ENCODE measurements at regions not wholly inside any gene's neighbourhood (a gene's known extent, or its start where the extent isn't known, plus 50 kb on each side); places are given as distances from the start of the nearest gene placed in this dataset.

- DNase-seq, result no peak
- Mint-ChIP-seq H3K9me3 (peaks cover 1% of the 10 kb centered on the region), H3K36me3 (ENCODE audit: low read depth) (no peaks in the 10 kb centered on the region), H3K4me3 (peak overlapping the region; percentile 39), H3K4me1 (peaks cover 55% of the 10 kb centered on the region), H3K27me3 (ENCODE audit: insufficient read depth) (peaks cover 6% of the 10 kb centered on the region), H3K27ac (no peak overlapping the region)
- TF ChIP-seq CTCF (conservative IDR thresholded peaks at IDR 0.05), result no peak
- H3K36me3 ChIP-seq (ENCODE audit: control insufficient read depth, insufficient read depth, low read length), result no peaks in the 10 kb centered on the region
- 94 to 100% methylated on average over 1 to 2 of the region's 2 CpGs for WGBS, 2 experiments (ENCODE audit: insufficient coverage in 1 of 2, insufficient read length in 1 of 2)
- no peaks in the 10 kb centered on the region for H3K9me3 ChIP-seq (ENCODE audit: control insufficient read depth, low read length)
- H3K27ac ChIP-seq (ENCODE audit: low read depth, low read length), result no peak overlapping the region
- no peak overlapping the region for H3K9ac ChIP-seq (ENCODE audit: extremely low read depth, low read length, poor library complexity, severe bottlenecking)
- H3K4me3 ChIP-seq (ENCODE audit: low read length), result no peak overlapping the region
- H3K4me1 ChIP-seq (ENCODE audit: control insufficient read depth, insufficient read depth, low read length), result peaks cover 7% of the 10 kb centered on the region
- H3K27me3 ChIP-seq (ENCODE audit: control insufficient read depth, insufficient read depth, low read length, poor library complexity, severe bottlenecking), result peaks cover 13% of the 10 kb centered on the region
These were observed 137.1 kb upstream of the SYT6 start for GRCh38 chr1:114290776-114291175.

- 86 to 93% methylated on average over 3 to 4 of the region's 4 CpGs for WGBS, 2 experiments (ENCODE audit: insufficient coverage in 1 of 2, insufficient read length in 1 of 2)
- Mint-ChIP-seq H3K27me3 (ENCODE audit: insufficient read depth) (peaks cover 6% of the 10 kb centered on the region), H3K4me3 (peak overlapping the region; percentile 39), H3K36me3 (ENCODE audit: low read depth) (no peaks in the 10 kb centered on the region), H3K4me1 (peaks cover 60% of the 10 kb centered on the region), H3K9me3 (peaks cover under 1% of the 10 kb centered on the region), H3K27ac (no peak overlapping the region)
- Histone ChIP-seq H3K4me3 (ENCODE audit: low read length) (no peak overlapping the region), H3K9ac (ENCODE audit: extremely low read depth, low read length, poor library complexity, severe bottlenecking) (no peak overlapping the region), H3K27me3 (ENCODE audit: control insufficient read depth, insufficient read depth, low read length, poor library complexity, severe bottlenecking) (peaks cover 18% of the 10 kb centered on the region), H3K27ac (ENCODE audit: low read depth, low read length) (no peak overlapping the region), H3K36me3 (ENCODE audit: control insufficient read depth, insufficient read depth, low read length) (no peaks in the 10 kb centered on the region), H3K4me1 (ENCODE audit: control insufficient read depth, insufficient read depth, low read length) (peaks cover 7% of the 10 kb centered on the region), H3K9me3 (ENCODE audit: control insufficient read depth, low read length) (no peaks in the 10 kb centered on the region)
- no peak for TF ChIP-seq CTCF (conservative IDR thresholded peaks at IDR 0.05)
- DNase-seq, result no peak
These were observed 136.7 kb upstream of the SYT6 start for GRCh38 chr1:114290341-114290740.

- Mint-ChIP-seq H3K4me3 (peak overlapping the region; percentile 39), H3K9me3 (no peaks in the 10 kb centered on the region), H3K27me3 (ENCODE audit: insufficient read depth) (peaks cover 6% of the 10 kb centered on the region), H3K36me3 (ENCODE audit: low read depth) (no peaks in the 10 kb centered on the region), H3K27ac (no peak overlapping the region), H3K4me1 (peaks cover 65% of the 10 kb centered on the region)
- Histone ChIP-seq H3K27me3 (ENCODE audit: control insufficient read depth, insufficient read depth, low read length, poor library complexity, severe bottlenecking) (peaks cover 23% of the 10 kb centered on the region), H3K27ac (ENCODE audit: low read depth, low read length) (no peak overlapping the region), H3K36me3 (ENCODE audit: control insufficient read depth, insufficient read depth, low read length) (no peaks in the 10 kb centered on the region), H3K9me3 (ENCODE audit: control insufficient read depth, low read length) (no peaks in the 10 kb centered on the region), H3K4me1 (ENCODE audit: control insufficient read depth, insufficient read depth, low read length) (peaks cover 8% of the 10 kb centered on the region), H3K9ac (ENCODE audit: extremely low read depth, low read length, poor library complexity, severe bottlenecking) (no peak overlapping the region), H3K4me3 (ENCODE audit: low read length) (no peak overlapping the region)
- 60 to 61% methylated on average over 6 to 8 of the region's 8 CpGs for WGBS, 2 experiments (ENCODE audit: insufficient coverage in 1 of 2, insufficient read length in 1 of 2)
- DNase-seq, result no peak
- TF ChIP-seq CTCF (conservative IDR thresholded peaks at IDR 0.05), result no peak
These were observed 136.2 kb upstream of the SYT6 start for GRCh38 chr1:114289824-114290223.
